ENCODE measurements at regions not wholly inside any gene's neighbourhood (a gene's known extent, or its start where the extent isn't known, plus 50 kb on each side); places are given as distances from the start of the nearest gene placed in this dataset.
"Not testable (repeated sequence)": the region's sequence is repeated elsewhere in the genome, so short reads cannot be mapped to it uniquely, and the experiment has no call there.

DNA sequence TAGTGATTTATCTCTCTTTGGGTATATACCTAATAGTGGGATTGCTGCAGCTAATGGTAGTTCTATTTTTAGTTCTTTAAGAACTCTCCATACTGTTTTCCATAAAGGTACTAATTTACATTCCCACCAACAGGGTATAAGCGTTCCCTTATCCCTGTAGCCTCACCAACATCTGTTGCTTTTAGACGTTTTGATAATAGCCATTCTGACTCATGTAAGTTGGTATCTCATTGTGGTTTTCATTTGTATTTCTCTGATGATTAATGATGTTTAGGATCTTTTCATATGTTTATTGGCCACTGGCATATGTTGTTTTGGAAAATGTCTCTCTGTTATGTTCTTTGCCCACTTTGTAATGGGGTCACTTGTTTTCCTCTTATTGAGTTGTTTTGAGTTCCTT lies 88.5 kb upstream of the ZNF267 start:
- H3K4me3 ChIP-seq = no peak overlapping the region
- DNase-seq = no peak
- H3K9me3 ChIP-seq = peaks cover 25 to 78% (median 59%) of the 10 kb centered on the region in 4 donors
- no peaks in the 10 kb centered on the region for H3K36me3 ChIP-seq
- no peaks in the 10 kb centered on the region for H3K4me1 ChIP-seq
- ATAC-seq (ENCODE audit: low FRiP score in 2 of 2) = no peak
- no peaks in the 10 kb centered on the region for H3K27me3 ChIP-seq
- no peak overlapping the region for H3K27ac ChIP-seq
- TF ChIP-seq POLR2A (IDR thresholded peaks at IDR 0.05) = no peak
- 60 to 73% methylated on average over 2 of the region's 2 CpGs for WGBS, 2 donors

DNA sequence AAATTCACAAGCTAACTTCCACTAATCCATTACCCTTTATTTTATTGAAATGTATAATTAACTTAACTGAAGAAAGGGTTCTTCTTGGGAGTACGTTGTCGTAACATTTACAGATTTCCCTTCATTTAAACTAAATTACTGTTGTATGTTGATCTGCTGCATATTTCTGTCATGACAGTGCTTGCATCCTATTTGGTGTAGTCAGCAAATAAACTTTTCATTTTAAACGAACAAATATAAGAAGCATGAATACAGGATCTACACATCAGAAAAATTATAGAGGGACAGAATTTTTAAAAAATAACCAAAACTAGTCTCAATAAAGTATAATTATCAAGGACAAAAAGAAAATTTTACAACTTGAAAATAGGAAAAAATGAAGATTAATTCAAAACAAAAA lies 66.5 kb upstream of the ZNF267 start:
- Histone ChIP-seq H3K27ac (no peak overlapping the region), H3K4me1 (no peaks in the 10 kb centered on the region), H3K27me3 (no peaks in the 10 kb centered on the region), H3K4me3 (no peak overlapping the region), H3K36me3 (no peaks in the 10 kb centered on the region), H3K9me3 (peaks cover 0 to 10% (median 2%) of the 10 kb centered on the region in 4 donors)
- 90 to 91% methylated on average over 3 of the region's 3 CpGs for WGBS, 2 donors
- TF ChIP-seq POLR2AphosphoS5 (IDR thresholded peaks at IDR 0.05) = no peak
- no peak for TF ChIP-seq EP300 (IDR thresholded peaks at IDR 0.05)
- TF ChIP-seq CTCF (IDR thresholded peaks at IDR 0.05) = no peak
- no peak for TF ChIP-seq POLR2A (IDR thresholded peaks at IDR 0.05)
- DNase-seq (no peak), ATAC-seq (ENCODE audit: low FRiP score in 2 of 2) (no peak)

- no peaks in the 10 kb centered on the region for H3K9me3 ChIP-seq
- DNase-seq = no peak
- no peak overlapping the region for H3K27ac ChIP-seq
- H3K4me1 ChIP-seq = no peaks in the 10 kb centered on the region
- H3K4me3 ChIP-seq = no peak overlapping the region
- WGBS, 2 donors = 56% methylated on average over 5 of the region's 5 CpGs
- TF ChIP-seq POLR2AphosphoS5 (IDR thresholded peaks at IDR 0.05) (no peak), CTCF (IDR thresholded peaks at IDR 0.05) (no peak), EP300 (IDR thresholded peaks at IDR 0.05) (no peak), POLR2A (IDR thresholded peaks at IDR 0.05) (no peak)
- H3K36me3 ChIP-seq = no peaks in the 10 kb centered on the region
- H3K27me3 ChIP-seq = no peaks in the 10 kb centered on the region
- ATAC-seq (ENCODE audit: low FRiP score in 2 of 2) = no peak
These were observed 62.7 kb upstream of the ZNF267 start for GRCh38 chr16:31810863-31811262.

DNA sequence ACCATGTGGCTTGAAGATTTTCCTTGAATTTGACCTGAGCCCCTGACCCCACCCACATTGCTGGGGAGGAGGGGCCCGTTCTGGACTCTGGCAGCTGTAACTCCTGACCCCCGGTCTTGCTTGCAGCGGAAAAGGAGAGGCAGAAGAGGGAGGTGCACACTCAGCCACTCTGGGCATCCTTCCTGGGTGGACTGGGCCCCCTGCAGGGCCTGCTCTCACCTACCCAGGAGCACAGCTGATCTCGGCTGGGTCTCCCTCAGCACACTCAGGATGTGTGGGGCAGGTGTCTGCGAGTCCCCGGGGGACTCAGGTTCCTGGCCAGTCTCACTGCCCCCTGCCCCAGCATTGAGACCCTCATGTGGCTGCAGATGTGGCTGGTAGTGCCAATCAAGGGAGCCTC lies 57.5 kb upstream of the ZNF267 start:
- H3K27ac ChIP-seq, H3K36me3 ChIP-seq, H3K4me1 ChIP-seq, DNase-seq, H3K4me3 ChIP-seq: not testable (repeated sequence)
- ATAC-seq (ENCODE audit: low FRiP score in 2 of 2) = peak in 1 of 2 donors; percentile 11
- H3K27me3 ChIP-seq = peaks cover 0 to 11% (median 3%) of the 10 kb centered on the region in 4 donors
- WGBS, 2 donors = 72% methylated on average over 3 of the region's 6 CpGs; no CpG with 5 or more reads in 1 of the 2 donors
- peaks cover 0 to 14% (median 5%) of the 10 kb centered on the region in 4 donors for H3K9me3 ChIP-seq

GRCh38 chr16:31819386-31819785 lies 54.2 kb upstream of the ZNF267 start:
- no peak overlapping the region for H3K4me3 ChIP-seq
- H3K4me1 ChIP-seq = no peaks in the 10 kb centered on the region
- no peak overlapping the region for H3K27ac ChIP-seq
- peaks cover 0 to 11% (median 3%) of the 10 kb centered on the region in 4 donors for H3K27me3 ChIP-seq
- TF ChIP-seq EP300 (IDR thresholded peaks at IDR 0.05) = no peak
- TF ChIP-seq CTCF (IDR thresholded peaks at IDR 0.05) = no peak
- no peak for TF ChIP-seq POLR2A (IDR thresholded peaks at IDR 0.05)
- no peak for TF ChIP-seq POLR2AphosphoS5 (IDR thresholded peaks at IDR 0.05)
- peaks cover 0 to 14% (median 5%) of the 10 kb centered on the region in 4 donors for H3K9me3 ChIP-seq
- no peak for ATAC-seq (ENCODE audit: low FRiP score in 2 of 2)
- peak in 1 of 2 donors; percentile 81 for DNase-seq
- H3K36me3 ChIP-seq = no peaks in the 10 kb centered on the region
- WGBS, 2 donors = 35 to 60% methylated on average over 5 to 10 of the region's 38 CpGs

DNA sequence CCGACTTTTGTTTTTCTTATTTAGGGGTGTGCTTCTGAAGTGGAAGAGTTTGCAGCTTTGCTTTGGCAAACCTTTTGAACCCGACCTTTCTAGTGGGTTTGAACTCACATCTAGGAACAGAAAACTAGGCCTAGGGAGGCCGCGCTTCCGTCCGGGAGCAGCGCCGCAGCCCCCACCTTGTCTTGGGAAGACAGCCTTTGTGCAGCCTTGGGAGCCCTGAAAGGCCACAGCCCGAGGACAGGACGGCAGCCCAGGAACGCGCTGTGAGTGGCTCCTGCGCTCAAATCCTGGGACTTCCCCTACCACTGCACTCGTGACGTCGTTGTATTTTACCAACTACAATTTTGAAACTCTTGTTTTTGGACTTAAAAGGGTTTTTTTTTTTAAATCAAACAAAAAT lies 53.7 kb upstream of the ZNF267 start:
- TF ChIP-seq CTCF (IDR thresholded peaks at IDR 0.05) (no peak), EP300 (IDR thresholded peaks at IDR 0.05) (no peak), POLR2A (IDR thresholded peaks at IDR 0.05) (no peak), POLR2AphosphoS5 (IDR thresholded peaks at IDR 0.05) (no peak)
- whole genome bisulfite sequencing, 2 donors = 72 to 78% methylated on average over 16 of the region's 16 CpGs
- ATAC-seq (ENCODE audit: low FRiP score in 2 of 2) = no peak
- DNase-seq = peak in 1 of 2 donors; percentile 34
- H3K9me3 ChIP-seq = peaks cover 0 to 14% (median 5%) of the 10 kb centered on the region in 4 donors
- H3K4me1 ChIP-seq = no peaks in the 10 kb centered on the region
- peaks cover 0 to 11% (median 3%) of the 10 kb centered on the region in 4 donors for H3K27me3 ChIP-seq
- no peaks in the 10 kb centered on the region for H3K36me3 ChIP-seq
- no peak overlapping the region for H3K27ac ChIP-seq
- no peak overlapping the region for H3K4me3 ChIP-seq
